A549 (cell line): ENCODE measurements at regions not wholly inside any gene's neighbourhood (a gene's known extent, or its start where the extent isn't known, plus 50 kb on each side); places are given as distances from the start of the nearest gene placed in this dataset.

Experiments
- ATAC-seq, 2 experiments: fragments of 200-7000 bp in 1 of 2; fragments of >200 bp in 1 of 2; cut with Nextera tagmentation in 1 of 2; cut with Tn5 transposase in 1 of 2; 3 replicates each; pipeline versions ENCODE4 v1.8.0 to v1.9.1; 2018 to 2020; ENCODE audit warnings: mild to moderate bottlenecking in 1 of 2, moderate library complexity in 1 of 2
- CTCF ChIA-PET: fragments of 300-600 bp; sonication (Branson Sonifier 250); formaldehyde crosslinking; extraction: SDS; loops from one replicate; lab custom pipeline; 2021; ENCODE audit warnings: antibody characterized with exemption, inconsistent platforms; lab: Yijun Ruan, JAX
- POLR2A ChIA-PET: fragments of 350-600 bp; formaldehyde crosslinking; extraction: SDS; loops from one replicate; lab custom pipeline; 2021; ENCODE audit warnings: antibody characterized with exemption, inconsistent platforms; lab: Yijun Ruan, JAX
- DNase-seq, 2 experiments: peaks; one replicate each; pipeline versions ENCODE4 v3.0.0 to v3.0.0-alpha.2; 2011 to 2016; ENCODE audit warnings: low read depth in 1 of 2, low spot score in 1 of 2
- FAIRE-seq: peaks from 2 replicates; lab custom pipeline; 2011; peaks lifted over from hg19 to GRCh38; lab: Jason Lieb, UNC
- H3K27ac ChIP-seq, 2 experiments: fragments of >200 bp; sonication (Bioruptor Twin); formaldehyde crosslinking; 3 replicates each; pipeline ENCODE4 v1.5.1; 2016 to 2017
- H3K4me1 ChIP-seq: fragments of >200 bp; sonication (Bioruptor Twin); formaldehyde crosslinking; 3 replicates; pipeline ENCODE4 v1.6.1; 2016
- H3K4me2 ChIP-seq: fragments of >200 bp; sonication (Bioruptor Twin); formaldehyde crosslinking; 3 replicates; pipeline ENCODE4 v1.6.1; 2016
- H3K4me3 ChIP-seq: fragments of >200 bp; sonication (Bioruptor Twin); formaldehyde crosslinking; 3 replicates; pipeline ENCODE4 v1.5.1; 2016
- H3K9me3 ChIP-seq: fragments of >200 bp; sonication (Bioruptor Twin); formaldehyde crosslinking; 3 replicates; pipeline ENCODE4 v1.6.1; 2016
- BCL3 ChIP-seq: fragments of >200 bp; sonication (Bioruptor Twin); formaldehyde crosslinking; IDR thresholded peaks from 3 replicates; pipeline ENCODE4 v1.6.1; 2016
- CTCF ChIP-seq: fragments of >200 bp; sonication (Bioruptor Twin); formaldehyde crosslinking; IDR thresholded peaks from 3 replicates; pipeline ENCODE4 v1.5.1; 2016
- E2F6 ChIP-seq: IDR thresholded peaks from 2 replicates; pipeline ENCODE4 v1.6.1; 2012; ENCODE audit warnings: low read depth, borderline replicate concordance
- EHMT2 ChIP-seq: fragments of 200-600 bp; sonication (generic); IDR thresholded peaks from 2 replicates; pipeline ENCODE4 v1.6.1; 2016; ENCODE audit warnings: antibody characterized with exemption, low read depth, mild to moderate bottlenecking, moderate library complexity
- ELK1 ChIP-seq: fragments of 150-350 bp; IDR thresholded peaks from 2 replicates; pipeline ENCODE4 v1.6.1; 2014; ENCODE audit warnings: low read depth, mild to moderate bottlenecking, low read length
- FOSB ChIP-seq: fragments of 250-450 bp; sonication (Bioruptor Pico); IDR thresholded peaks from 2 replicates; pipeline ENCODE4 v1.5.0; 2020; ENCODE audit warnings: mild to moderate bottlenecking, moderate library complexity
- FOXS1 ChIP-seq: fragments of 250-450 bp; sonication (Bioruptor Pico); IDR thresholded peaks from 2 replicates; pipeline ENCODE4 v1.5.0; 2020; ENCODE audit warnings: mild to moderate bottlenecking, moderate library complexity
- GATA3 ChIP-seq: IDR thresholded peaks from 2 replicates; pipeline ENCODE4 v1.6.1; 2012; ENCODE audit warnings: borderline replicate concordance
- HES2 ChIP-seq: fragments of >200 bp; sonication (Bioruptor Twin); formaldehyde crosslinking; IDR thresholded peaks from 2 replicates; pipeline ENCODE4 v1.6.1; 2016
- HMGXB4 ChIP-seq: fragments of 250-450 bp; sonication (Bioruptor Pico); IDR thresholded peaks from 2 replicates; pipeline ENCODE4 v1.5.0; 2021; ENCODE audit warnings: mild to moderate bottlenecking, moderate library complexity, borderline replicate concordance
- HOXB13 ChIP-seq: fragments of 250-450 bp; sonication (Bioruptor Pico); IDR thresholded peaks from 2 replicates; pipeline ENCODE4 v1.5.0; 2020; ENCODE audit warnings: low read depth, mild to moderate bottlenecking, moderate library complexity
- KDM1A ChIP-seq: fragments of 200-600 bp; sonication (generic); IDR thresholded peaks from 2 replicates; pipeline ENCODE4 v1.6.1; 2016; ENCODE audit warnings: low read depth, mild to moderate bottlenecking
- KDM5A ChIP-seq: fragments of 200-600 bp; sonication (generic); IDR thresholded peaks from 2 replicates; pipeline ENCODE4 v1.6.1; 2016; ENCODE audit warnings: antibody characterized with exemption, mild to moderate bottlenecking
- MAX ChIP-seq: IDR thresholded peaks from 2 replicates; pipeline ENCODE4 v1.6.1; 2012
- MAZ ChIP-seq: fragments of 150-350 bp; IDR thresholded peaks from 2 replicates; pipeline ENCODE4 v1.6.1; 2014; ENCODE audit warnings: antibody characterized with exemption, low read depth, low read length, borderline replicate concordance
- NPAS2 ChIP-seq: fragments of 250-450 bp; sonication (Bioruptor Pico); IDR thresholded peaks from 2 replicates; pipeline ENCODE4 v1.8.0; 2022; ENCODE audit warnings: mild to moderate bottlenecking, moderate library complexity, borderline replicate concordance
- NR3C1 ChIP-seq: fragments of >200 bp; sonication (Bioruptor Twin); formaldehyde crosslinking; IDR thresholded peaks from 3 replicates; pipeline ENCODE4 v1.6.1; 2017
- PBX3 ChIP-seq: IDR thresholded peaks from 2 replicates; pipeline ENCODE4 v1.6.1; 2012
- SREBF2 ChIP-seq: fragments of 450-650 bp; IDR thresholded peaks from 2 replicates; pipeline ENCODE4 v1.6.1; 2014; ENCODE audit warnings: mild to moderate bottlenecking, moderate library complexity
- TFCP2L1 ChIP-seq: fragments of 250-450 bp; sonication (Bioruptor Pico); IDR thresholded peaks from 2 replicates; pipeline ENCODE4 v1.5.0; 2021; ENCODE audit warnings: mild to moderate bottlenecking
- ZFP36 ChIP-seq: fragments of 450-650 bp; IDR thresholded peaks from 2 replicates; pipeline ENCODE4 v1.6.1; 2014; ENCODE audit warnings: borderline replicate concordance; ENCODE audit not compliant: partially characterized antibody
- WGBS: methylation state at CpG from one replicate; pipeline ENCODE4 v1.1.6; 2017; ENCODE audit errors: missing lambda C conversion rate; 5-methylcytosine and 5-hydroxymethylcytosine counted together

- H3K4me2 ChIP-seq: no peak overlapping the region
- CTCF ChIA-PET: no interaction called here
- WGBS: 52% methylated on average over 4 of the region's 4 CpGs
Measured at GRCh38 chr18:39647627-39648534, 2082.3 kb upstream of the CELF4 start.

GRCh38 chr18:39638224-39638623 lies 2072.6 kb upstream of the CELF4 start:
- 90% methylated on average over 1 of the region's 1 CpG for WGBS
- Histone ChIP-seq H3K4me2 (no peak overlapping the region), H3K9me3 (no peaks in the 10 kb centered on the region), H3K4me1 (no peaks in the 10 kb centered on the region), H3K27ac (no peak overlapping the region), H3K4me3 (no peak overlapping the region)
- ATAC-seq: no peak
- ChIA-PET CTCF (no interaction called here), POLR2A (no interaction called here)
- TF ChIP-seq KDM1A: no peak
- no peak for TF ChIP-seq MAX
- no peak for DNase-seq
- no peak for FAIRE-seq

More at GRCh38 chr18:39647627-39648534, 2082.3 kb upstream of the CELF4 start:
- H3K9me3 ChIP-seq: no peaks in the 10 kb centered on the region
- FAIRE-seq (no peak), ATAC-seq (no peak), DNase-seq (peak in 1 of 2 experiments; percentile 1)
- no peak overlapping the region for H3K27ac ChIP-seq
- POLR2A ChIA-PET: no interaction called here
- no peak overlapping the region for H3K4me3 ChIP-seq
- no peaks in the 10 kb centered on the region for H3K4me1 ChIP-seq
- TF ChIP-seq ZFP36 (no peak), HES2 (no peak), NPAS2 (no peak), FOSB (CRISPR knock-in tag) (no peak), MAZ (no peak), KDM5A (no peak), EHMT2 (no peak), CTCF (no peak), MAX (no peak), ELK1 (no peak), E2F6 (no peak), GATA3 (no peak), BCL3 (no peak), SREBF2 (no peak)

GRCh38 chr18:39636931-39637330 lies 2071.3 kb upstream of the CELF4 start:
- FAIRE-seq (no peak), DNase-seq (no peak), ATAC-seq (no peak)
- WGBS: 88% methylated on average over 1 of the region's 1 CpG
- Histone ChIP-seq H3K9me3 (no peaks in the 10 kb centered on the region), H3K27ac (no peak overlapping the region), H3K4me2 (no peak overlapping the region), H3K4me1 (no peaks in the 10 kb centered on the region), H3K4me3 (no peak overlapping the region)
- ChIA-PET CTCF (no interaction called here), POLR2A (no interaction called here)
- TF ChIP-seq HMGXB4 (CRISPR knock-in tag) (no peak), EHMT2 (no peak), HOXB13 (CRISPR knock-in tag) (no peak), FOXS1 (no peak), TFCP2L1 (no peak), PBX3 (no peak), MAX (no peak), NR3C1 (no peak)
